CD4-positive, alpha-beta T cell treated with Interleukin-6 at 100 ng/mL for 8 hours (primary cell): ENCODE measurements at regions not wholly inside any gene's neighbourhood (a gene's known extent, or its start where the extent isn't known, plus 50 kb on each side); places are given as distances from the start of the nearest gene placed in this dataset.

Experiments
- DNase-seq: peaks from one replicate; pipeline ENCODE4 v3.0.0-alpha.2; 2020; ENCODE audit warnings: mixed read lengths, low spot score

GRCh38 chr1:99163671-99164070 lies 100.6 kb upstream of the PLPPR4 start:
- no peak for DNase-seq

GRCh38 chr1:99170516-99170915 lies 93.8 kb upstream of the PLPPR4 start:
- DNase-seq, result no peak

GRCh38 chr1:99171184-99171813 lies 93.0 kb upstream of the PLPPR4 start:
- no peak for DNase-seq

GRCh38 chr1:99173282-99173681 lies 91.0 kb upstream of the PLPPR4 start:
- no peak for DNase-seq

GRCh38 chr1:99173900-99174299 lies 90.4 kb upstream of the PLPPR4 start:
- no peak for DNase-seq

- no peak for DNase-seq
Measured at GRCh38 chr1:99176753-99177152, 87.5 kb upstream of the PLPPR4 start.

- DNase-seq, result no peak
Measured at GRCh38 chr1:99177465-99177864, 86.8 kb upstream of the PLPPR4 start.

- peak; percentile 59 for DNase-seq
Measured at GRCh38 chr1:99180343-99180808, 83.9 kb upstream of the PLPPR4 start.

- no peak for DNase-seq
Measured at GRCh38 chr1:99180915-99181314, 83.4 kb upstream of the PLPPR4 start.

- no peak for DNase-seq
Measured at GRCh38 chr1:99181892-99182291, 82.4 kb upstream of the PLPPR4 start.

GRCh38 chr1:99185196-99185595 lies 79.1 kb upstream of the PLPPR4 start:
- no peak for DNase-seq

GRCh38 chr1:99193431-99193830 lies 70.9 kb upstream of the PLPPR4 start:
- no peak for DNase-seq

GRCh38 chr1:99198393-99198792 lies 65.9 kb upstream of the PLPPR4 start:
- DNase-seq, result no peak

GRCh38 chr1:99207216-99207615 lies 57.1 kb upstream of the PLPPR4 start:
- DNase-seq, result no peak
